NCI-H1694 treated with DMSO at 0.1 percent for 48 hours (cell line): ENCODE measurements at regions not wholly inside any gene's neighbourhood (a gene's known extent, or its start where the extent isn't known, plus 50 kb on each side); places are given as distances from the start of the nearest gene placed in this dataset.
"Not testable (repeated sequence)": the region's sequence is repeated elsewhere in the genome, so short reads cannot be mapped to it uniquely, and the experiment has no call there.

Source experiments
- DNase-seq: peaks from one replicate; lab custom pipeline; 2025; lab: John Stamatoyannopoulos, UW

GRCh38 chr13:37295071-37295470 lies 189.6 kb upstream of the CSNK1A1L start:
- no peak for DNase-seq

GRCh38 chr13:37294472-37294871 lies 189.0 kb upstream of the CSNK1A1L start:
- no peak for DNase-seq

- no peak for DNase-seq
Measured at GRCh38 chr13:37293295-37293694, 187.8 kb upstream of the CSNK1A1L start.

- DNase-seq, result no peak
Measured at GRCh38 chr13:37290716-37291505, 185.4 kb upstream of the CSNK1A1L start.

- DNase-seq, result no peak
Measured at GRCh38 chr13:37289212-37289935, 183.9 kb upstream of the CSNK1A1L start.

- no peak for DNase-seq
Measured at GRCh38 chr13:37288057-37288720, 182.7 kb upstream of the CSNK1A1L start.

- not testable (repeated sequence) for DNase-seq
Measured at GRCh38 chr13:37280231-37280630, 174.8 kb upstream of the CSNK1A1L start.

- DNase-seq, result no peak
Measured at GRCh38 chr13:37277435-37278144, 172.1 kb upstream of the CSNK1A1L start.

- DNase-seq, result no peak
Measured at GRCh38 chr13:37277007-37277406, 171.5 kb upstream of the CSNK1A1L start.

- no peak for DNase-seq
Measured at GRCh38 chr13:37274569-37275497, 169.4 kb upstream of the CSNK1A1L start.

GRCh38 chr13:37273836-37274235 lies 168.4 kb upstream of the CSNK1A1L start:
- DNase-seq, result no peak

- DNase-seq, result no peak
Measured at GRCh38 chr13:37270226-37271001, 164.9 kb upstream of the CSNK1A1L start.

GRCh38 chr13:37263871-37264270 lies 158.4 kb upstream of the CSNK1A1L start:
- DNase-seq, result no peak

- DNase-seq, result no peak
Measured at GRCh38 chr13:37257706-37258105, 152.2 kb upstream of the CSNK1A1L start.

- no peak for DNase-seq
Measured at GRCh38 chr13:37257051-37257450, 151.6 kb upstream of the CSNK1A1L start.

GRCh38 chr13:37241786-37242185 lies 136.3 kb upstream of the CSNK1A1L start:
- no peak for DNase-seq

GRCh38 chr13:37230346-37230745 lies 124.9 kb upstream of the CSNK1A1L start:
- no peak for DNase-seq

GRCh38 chr13:37229931-37230330 lies 124.5 kb upstream of the CSNK1A1L start:
- DNase-seq, result no peak

- DNase-seq, result no peak
Measured at GRCh38 chr13:37226971-37227370, 121.5 kb upstream of the CSNK1A1L start.

GRCh38 chr13:37225414-37226070 lies 120.1 kb upstream of the CSNK1A1L start:
- no peak for DNase-seq
